ENCODE measurements at regions not wholly inside any gene's neighbourhood (a gene's known extent, or its start where the extent isn't known, plus 50 kb on each side); places are given as distances from the start of the nearest gene placed in this dataset.

- Histone ChIP-seq H3K9me3 (ENCODE audit: control insufficient read depth, insufficient read depth, low read depth, low read length) (0 out of 2 replicates have a peak, but pooled peaks cover 3% of the 10 kb centered on the region), H3K4me3 (ENCODE audit: low read depth, low read length) (no peak overlapping the region), H3K27me3 (ENCODE audit: control insufficient read depth, insufficient read depth, low read length) (no peaks in the 10 kb centered on the region), H3K9ac (ENCODE audit: low read length) (no peak overlapping the region), H3K27ac (ENCODE audit: low read depth, low read length) (no peak overlapping the region), H3K36me3 (ENCODE audit: control insufficient read depth, insufficient read depth, low read length) (no peaks in the 10 kb centered on the region), H3K4me1 (ENCODE audit: control insufficient read depth, insufficient read depth, low read length) (no peaks in the 10 kb centered on the region)
These were observed 1368.9 kb downstream of the OTOL1 start for GRCh38 chr3:162865466-162865865.

DNA sequence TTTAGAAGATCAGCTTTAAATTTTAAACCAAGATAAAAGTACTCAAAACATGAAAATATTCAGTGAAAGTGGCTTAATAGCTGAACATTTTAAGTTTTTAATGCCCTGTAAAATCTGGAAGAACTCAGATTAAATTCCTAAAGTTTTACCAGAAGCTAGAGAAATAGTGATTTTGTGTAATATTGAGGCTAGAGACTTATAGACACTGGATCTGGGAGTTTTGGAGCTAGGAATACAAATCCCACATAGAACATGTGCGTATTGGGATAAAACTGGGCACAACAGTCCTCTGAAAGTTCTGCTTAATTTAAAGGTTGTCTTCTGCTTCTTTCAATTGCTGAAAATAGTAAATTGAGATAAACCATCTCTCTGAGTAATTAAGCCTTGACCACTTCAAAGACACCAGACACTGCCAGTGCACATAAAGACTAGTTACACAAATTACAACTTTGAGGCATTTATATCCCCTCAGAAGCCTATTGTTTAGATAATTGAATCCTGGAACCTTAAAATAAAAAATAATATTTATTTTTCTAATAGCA lies 1382.5 kb downstream of the OTOL1 start:
- Histone ChIP-seq H3K27ac (ENCODE audit: low read depth, low read length) (no peak overlapping the region), H3K4me1 (ENCODE audit: control insufficient read depth, insufficient read depth, low read length) (no peaks in the 10 kb centered on the region), H3K36me3 (ENCODE audit: control insufficient read depth, insufficient read depth, low read length) (no peaks in the 10 kb centered on the region)

GRCh38 chr3:162884373-162884772 lies 1387.8 kb downstream of the OTOL1 start:
- H3K4me1 ChIP-seq (ENCODE audit: control insufficient read depth, insufficient read depth, low read length): no peaks in the 10 kb centered on the region
- no peaks in the 10 kb centered on the region for H3K36me3 ChIP-seq (ENCODE audit: control insufficient read depth, insufficient read depth, low read length)
- H3K4me3 ChIP-seq (ENCODE audit: low read depth, low read length): no peak overlapping the region
- H3K9me3 ChIP-seq (ENCODE audit: control insufficient read depth, insufficient read depth, low read depth, low read length): no peaks in the 10 kb centered on the region
- no peaks in the 10 kb centered on the region for H3K27me3 ChIP-seq (ENCODE audit: control insufficient read depth, insufficient read depth, low read length)
- no peak overlapping the region for H3K27ac ChIP-seq (ENCODE audit: low read depth, low read length)
- no peak overlapping the region for H3K9ac ChIP-seq (ENCODE audit: low read length)

More for the DNA sequence above, 1382.5 kb downstream of the OTOL1 start:
- Histone ChIP-seq H3K9ac (ENCODE audit: low read length) (no peak overlapping the region), H3K9me3 (ENCODE audit: control insufficient read depth, insufficient read depth, low read depth, low read length) (no peaks in the 10 kb centered on the region), H3K27me3 (ENCODE audit: control insufficient read depth, insufficient read depth, low read length) (no peaks in the 10 kb centered on the region), H3K4me3 (ENCODE audit: low read depth, low read length) (no peak overlapping the region)

GRCh38 chr3:162892921-162893793 lies 1396.5 kb downstream of the OTOL1 start:
- Histone ChIP-seq H3K27ac (ENCODE audit: low read depth, low read length) (no peak overlapping the region), H3K4me3 (ENCODE audit: low read depth, low read length) (no peak overlapping the region), H3K9ac (ENCODE audit: low read length) (no peak overlapping the region), H3K9me3 (ENCODE audit: control insufficient read depth, insufficient read depth, low read depth, low read length) (no peaks in the 10 kb centered on the region; the same call in 1 of the 2 replicates), H3K4me1 (ENCODE audit: control insufficient read depth, insufficient read depth, low read length) (no peaks in the 10 kb centered on the region), H3K36me3 (ENCODE audit: control insufficient read depth, insufficient read depth, low read length) (no peaks in the 10 kb centered on the region; the same call in 1 of the 2 replicates), H3K27me3 (ENCODE audit: control insufficient read depth, insufficient read depth, low read length) (no peaks in the 10 kb centered on the region)

DNA sequence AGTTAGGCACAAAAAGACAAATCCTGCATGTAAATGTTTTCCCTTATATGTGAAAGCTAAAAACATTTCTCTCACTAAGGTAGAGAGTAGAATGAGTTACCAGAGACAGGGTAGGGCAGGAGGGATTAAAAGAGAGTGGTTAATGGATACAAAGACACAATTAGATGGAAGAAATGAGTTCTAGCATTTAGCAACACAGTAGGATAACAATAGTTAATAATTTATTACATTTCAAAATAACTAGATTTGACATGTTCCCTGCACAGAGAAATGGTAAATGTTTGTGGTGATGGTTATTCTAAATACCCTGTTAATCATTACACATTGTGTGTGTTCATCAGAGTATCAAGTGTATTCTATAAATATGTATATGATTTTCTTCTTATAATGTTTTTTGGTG lies 1400.7 kb downstream of the OTOL1 start:
- Histone ChIP-seq H3K27me3 (ENCODE audit: control insufficient read depth, insufficient read depth, low read length) (no peaks in the 10 kb centered on the region), H3K27ac (ENCODE audit: low read depth, low read length) (no peak overlapping the region), H3K36me3 (ENCODE audit: control insufficient read depth, insufficient read depth, low read length) (no peaks in the 10 kb centered on the region; the same call in 1 of the 2 replicates), H3K9me3 (ENCODE audit: control insufficient read depth, insufficient read depth, low read depth, low read length) (no peaks in the 10 kb centered on the region; the same call in 1 of the 2 replicates), H3K4me3 (ENCODE audit: low read depth, low read length) (no peak overlapping the region), H3K9ac (ENCODE audit: low read length) (no peak overlapping the region), H3K4me1 (ENCODE audit: control insufficient read depth, insufficient read depth, low read length) (no peaks in the 10 kb centered on the region)

DNA sequence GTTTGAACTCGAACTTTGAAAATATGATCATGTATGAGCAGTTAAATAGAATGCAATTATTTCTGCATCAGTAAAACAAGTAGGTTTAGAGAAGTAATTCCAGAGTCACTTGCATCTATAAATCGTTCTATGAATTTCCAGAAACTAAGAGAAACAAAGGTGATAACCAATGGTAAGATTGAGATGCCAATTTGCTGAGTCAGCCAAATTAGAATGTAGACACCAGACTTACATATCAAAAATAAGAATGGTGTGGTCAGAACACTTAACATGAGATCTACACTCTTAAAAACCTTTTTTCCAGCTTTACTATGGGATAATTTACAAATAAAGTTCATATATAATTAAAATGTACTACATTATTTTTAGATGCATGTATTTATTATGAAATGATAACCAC lies 1435.9 kb downstream of the OTOL1 start:
- no peaks in the 10 kb centered on the region for H3K9me3 ChIP-seq (ENCODE audit: control insufficient read depth, insufficient read depth, low read depth, low read length)
- H3K36me3 ChIP-seq (ENCODE audit: control insufficient read depth, insufficient read depth, low read length): no peaks in the 10 kb centered on the region
- H3K9ac ChIP-seq (ENCODE audit: low read length): no peak overlapping the region
- H3K4me1 ChIP-seq (ENCODE audit: control insufficient read depth, insufficient read depth, low read length): peaks cover 5% of the 10 kb centered on the region; the same call in 1 of the 2 replicates
- H3K27ac ChIP-seq (ENCODE audit: low read depth, low read length): no peak overlapping the region
- no peaks in the 10 kb centered on the region for H3K27me3 ChIP-seq (ENCODE audit: control insufficient read depth, insufficient read depth, low read length)
- H3K4me3 ChIP-seq (ENCODE audit: low read depth, low read length): no peak overlapping the region

DNA sequence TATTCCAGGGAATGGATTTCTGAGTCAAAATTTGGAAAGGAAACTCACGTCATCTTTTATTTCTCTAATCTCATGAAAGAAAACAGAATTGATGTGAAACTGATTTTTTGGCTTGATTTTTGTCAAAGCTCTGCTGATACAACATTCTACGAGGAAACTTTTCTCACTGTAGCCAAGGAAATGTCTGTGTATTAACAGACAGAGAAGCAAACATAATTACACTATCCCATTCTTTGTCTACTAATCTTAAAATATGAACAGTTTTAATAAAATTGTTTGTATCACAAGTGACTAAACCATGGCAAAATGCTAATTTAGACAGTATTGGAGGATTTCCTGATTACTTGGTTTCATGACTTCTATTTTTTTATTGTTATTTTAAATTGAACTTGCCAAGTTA lies 1437.0 kb downstream of the OTOL1 start:
- Histone ChIP-seq H3K27me3 (ENCODE audit: control insufficient read depth, insufficient read depth, low read length) (no peaks in the 10 kb centered on the region), H3K9me3 (ENCODE audit: control insufficient read depth, insufficient read depth, low read depth, low read length) (no peaks in the 10 kb centered on the region), H3K9ac (ENCODE audit: low read length) (no peak overlapping the region), H3K36me3 (ENCODE audit: control insufficient read depth, insufficient read depth, low read length) (no peaks in the 10 kb centered on the region), H3K4me3 (ENCODE audit: low read depth, low read length) (no peak overlapping the region), H3K27ac (ENCODE audit: low read depth, low read length) (no peak overlapping the region), H3K4me1 (ENCODE audit: control insufficient read depth, insufficient read depth, low read length) (peaks cover 5% of the 10 kb centered on the region; the same call in 1 of the 2 replicates)

DNA sequence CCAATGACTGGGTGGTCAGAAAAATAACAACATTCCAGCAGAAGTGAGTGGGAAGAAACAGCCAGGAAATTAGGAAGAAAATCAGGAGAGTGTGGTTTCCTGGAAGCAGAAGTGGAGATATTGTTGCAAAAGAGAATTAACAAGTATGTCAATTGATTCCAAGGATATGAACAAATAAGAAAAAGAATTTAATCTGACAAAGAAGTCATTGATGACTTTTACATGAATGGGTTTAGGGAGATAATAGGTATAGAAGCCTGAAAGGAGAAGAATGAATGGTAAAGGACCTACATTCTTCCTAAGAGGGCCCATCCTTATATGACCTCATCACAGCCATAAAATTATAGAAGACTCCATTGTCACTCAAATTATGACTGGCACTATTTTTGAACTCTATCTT lies 1440.1 kb downstream of the OTOL1 start:
- no peak overlapping the region for H3K27ac ChIP-seq (ENCODE audit: low read depth, low read length)
- no peaks in the 10 kb centered on the region for H3K9me3 ChIP-seq (ENCODE audit: control insufficient read depth, insufficient read depth, low read depth, low read length)
- no peaks in the 10 kb centered on the region for H3K27me3 ChIP-seq (ENCODE audit: control insufficient read depth, insufficient read depth, low read length)
- peaks cover 5% of the 10 kb centered on the region; the same call in 1 of the 2 replicates for H3K4me1 ChIP-seq (ENCODE audit: control insufficient read depth, insufficient read depth, low read length)
- no peak overlapping the region for H3K4me3 ChIP-seq (ENCODE audit: low read depth, low read length)
- no peaks in the 10 kb centered on the region for H3K36me3 ChIP-seq (ENCODE audit: control insufficient read depth, insufficient read depth, low read length)
- no peak overlapping the region for H3K9ac ChIP-seq (ENCODE audit: low read length)

GRCh38 chr3:162938083-162938482 lies 1441.5 kb downstream of the OTOL1 start:
- H3K4me3 ChIP-seq (ENCODE audit: low read depth, low read length): no peak overlapping the region
- H3K27ac ChIP-seq (ENCODE audit: low read depth, low read length): no peak overlapping the region
- H3K27me3 ChIP-seq (ENCODE audit: control insufficient read depth, insufficient read depth, low read length): no peaks in the 10 kb centered on the region
- peaks cover 5% of the 10 kb centered on the region; the same call in 1 of the 2 replicates for H3K4me1 ChIP-seq (ENCODE audit: control insufficient read depth, insufficient read depth, low read length)
- no peaks in the 10 kb centered on the region for H3K9me3 ChIP-seq (ENCODE audit: control insufficient read depth, insufficient read depth, low read depth, low read length)
- no peak overlapping the region for H3K9ac ChIP-seq (ENCODE audit: low read length)
- no peaks in the 10 kb centered on the region for H3K36me3 ChIP-seq (ENCODE audit: control insufficient read depth, insufficient read depth, low read length)

- 0 out of 2 replicates have a peak, but pooled peaks cover 4% of the 10 kb centered on the region for H3K9me3 ChIP-seq (ENCODE audit: control insufficient read depth, insufficient read depth, low read depth, low read length)
- no peak overlapping the region for H3K4me3 ChIP-seq (ENCODE audit: low read depth, low read length)
- no peak overlapping the region for H3K9ac ChIP-seq (ENCODE audit: low read length)
- peaks cover 16% of the 10 kb centered on the region for H3K36me3 ChIP-seq (ENCODE audit: control insufficient read depth, insufficient read depth, low read length)
- no peaks in the 10 kb centered on the region for H3K4me1 ChIP-seq (ENCODE audit: control insufficient read depth, insufficient read depth, low read length)
- no peaks in the 10 kb centered on the region for H3K27me3 ChIP-seq (ENCODE audit: control insufficient read depth, insufficient read depth, low read length)
- no peak overlapping the region for H3K27ac ChIP-seq (ENCODE audit: low read depth, low read length)
These were observed 1449.0 kb downstream of the OTOL1 start for GRCh38 chr3:162945626-162946025.

- H3K27ac ChIP-seq (ENCODE audit: low read depth, low read length): no peak overlapping the region
- H3K9me3 ChIP-seq (ENCODE audit: control insufficient read depth, insufficient read depth, low read depth, low read length): no peaks in the 10 kb centered on the region
- H3K4me1 ChIP-seq (ENCODE audit: control insufficient read depth, insufficient read depth, low read length): no peaks in the 10 kb centered on the region
- H3K36me3 ChIP-seq (ENCODE audit: control insufficient read depth, insufficient read depth, low read length): peaks cover 5% of the 10 kb centered on the region; the same call in 1 of the 2 replicates
- no peak overlapping the region for H3K4me3 ChIP-seq (ENCODE audit: low read depth, low read length)
- no peaks in the 10 kb centered on the region for H3K27me3 ChIP-seq (ENCODE audit: control insufficient read depth, insufficient read depth, low read length)
- H3K9ac ChIP-seq (ENCODE audit: low read length): no peak overlapping the region
These were observed 1460.1 kb downstream of the OTOL1 start for GRCh38 chr3:162956711-162957110.
